SJSA1 (cell line): ENCODE measurements at regions not wholly inside any gene's neighbourhood (a gene's known extent, or its start where the extent isn't known, plus 50 kb on each side); places are given as distances from the start of the nearest gene placed in this dataset.

Experiments used
- DNase-seq, 2 experiments: peaks; one replicate each; pipeline ENCODE4 v3.0.0-alpha.2; 2015 to 2020; ENCODE audit warnings: low spot score in 2 of 2, low read depth in 1 of 2
- H3K27ac ChIP-seq: fragments of 250-450 bp; sonication (Bioruptor Pico); 2 replicates; pipeline ENCODE4 v1.5.1; 2020; ENCODE audit warnings: mild to moderate bottlenecking, moderate library complexity
- H3K27me3 ChIP-seq: fragments of 250-450 bp; sonication (Bioruptor Pico); replicated peaks from 2 replicates; pipeline ENCODE4 v1.5.1; 2020; ENCODE audit warnings: mild to moderate bottlenecking, moderate library complexity
- H3K36me3 ChIP-seq: fragments of 250-450 bp; sonication (Bioruptor Pico); 2 replicates; pipeline ENCODE4 v1.5.1; 2020; ENCODE audit warnings: mild to moderate bottlenecking
- H3K4me1 ChIP-seq: fragments of 250-450 bp; sonication (Bioruptor Pico); replicated peaks from 2 replicates; pipeline ENCODE4 v1.6.1; 2021; ENCODE audit warnings: mild to moderate bottlenecking
- H3K4me3 ChIP-seq: fragments of 250-450 bp; sonication (Bioruptor Pico); 2 replicates; pipeline ENCODE4 v1.5.1; 2020; ENCODE audit warnings: mild to moderate bottlenecking
- H3K9me3 ChIP-seq: fragments of 250-450 bp; sonication (Bioruptor Pico); replicated peaks from 2 replicates; pipeline ENCODE4 v1.5.1; 2020; ENCODE audit warnings: mild to moderate bottlenecking

- Histone ChIP-seq H3K9me3 (no peaks in the 10 kb centered on the region), H3K4me1 (no peaks in the 10 kb centered on the region), H3K4me3 (no peak overlapping the region), H3K27ac (no peak overlapping the region), H3K36me3 (no peaks in the 10 kb centered on the region), H3K27me3 (no peaks in the 10 kb centered on the region)
- DNase-seq = peak in 1 of 2 experiments; percentile 38
These were observed 217.0 kb upstream of the IPO5 start for GRCh38 chr13:97736436-97736835.

GRCh38 chr13:97742084-97742483 is 211.4 kb upstream of the IPO5 start:
- no peak overlapping the region for H3K4me3 ChIP-seq
- no peak overlapping the region for H3K27ac ChIP-seq
- no peaks in the 10 kb centered on the region for H3K36me3 ChIP-seq
- DNase-seq = no peak
- no peaks in the 10 kb centered on the region for H3K4me1 ChIP-seq
- H3K27me3 ChIP-seq = no peaks in the 10 kb centered on the region
- peaks cover 7% of the 10 kb centered on the region; the same call in 1 of the 2 replicates for H3K9me3 ChIP-seq

GRCh38 chr13:97743938-97744337 is 209.5 kb upstream of the IPO5 start:
- Histone ChIP-seq H3K36me3 (no peaks in the 10 kb centered on the region), H3K4me1 (no peaks in the 10 kb centered on the region), H3K27ac (no peak overlapping the region), H3K4me3 (no peak overlapping the region), H3K9me3 (peaks cover 12% of the 10 kb centered on the region; the same call in 1 of the 2 replicates), H3K27me3 (no peaks in the 10 kb centered on the region)
- DNase-seq = no peak

GRCh38 chr13:97746649-97747048 is 206.8 kb upstream of the IPO5 start:
- no peak overlapping the region for H3K4me3 ChIP-seq
- H3K36me3 ChIP-seq = no peaks in the 10 kb centered on the region
- no peaks in the 10 kb centered on the region for H3K4me1 ChIP-seq
- DNase-seq = no peak
- peaks cover 17% of the 10 kb centered on the region; the same call in 1 of the 2 replicates for H3K9me3 ChIP-seq
- H3K27ac ChIP-seq = no peak overlapping the region
- H3K27me3 ChIP-seq = no peaks in the 10 kb centered on the region

GRCh38 chr13:97749174-97749573 is 204.3 kb upstream of the IPO5 start:
- Histone ChIP-seq H3K4me1 (no peaks in the 10 kb centered on the region), H3K27ac (no peak overlapping the region), H3K36me3 (no peaks in the 10 kb centered on the region), H3K27me3 (no peaks in the 10 kb centered on the region), H3K9me3 (peaks cover 17% of the 10 kb centered on the region; the same call in 1 of the 2 replicates), H3K4me3 (no peak overlapping the region)
- DNase-seq = peak in 1 of 2 experiments; percentile 36

GRCh38 chr13:97751477-97751876 is 202.0 kb upstream of the IPO5 start:
- Histone ChIP-seq H3K27me3 (no peaks in the 10 kb centered on the region), H3K4me1 (no peaks in the 10 kb centered on the region), H3K9me3 (peaks cover 11% of the 10 kb centered on the region; the same call in 1 of the 2 replicates), H3K36me3 (no peaks in the 10 kb centered on the region), H3K27ac (no peak overlapping the region), H3K4me3 (no peak overlapping the region)
- no peak for DNase-seq

- no peak overlapping the region for H3K4me3 ChIP-seq
- H3K36me3 ChIP-seq = no peaks in the 10 kb centered on the region
- no peak overlapping the region for H3K27ac ChIP-seq
- no peaks in the 10 kb centered on the region for H3K27me3 ChIP-seq
- peak in 1 of 2 experiments; percentile 38 for DNase-seq
- no peaks in the 10 kb centered on the region for H3K4me1 ChIP-seq
- peaks cover 10% of the 10 kb centered on the region; the same call in 1 of the 2 replicates for H3K9me3 ChIP-seq
These were observed 200.4 kb upstream of the IPO5 start for GRCh38 chr13:97752961-97753668.

GRCh38 chr13:97753942-97754670 is 199.4 kb upstream of the IPO5 start:
- DNase-seq = no peak
- Histone ChIP-seq H3K27ac (no peak overlapping the region), H3K9me3 (peaks cover 5% of the 10 kb centered on the region; the same call in 1 of the 2 replicates), H3K27me3 (no peaks in the 10 kb centered on the region), H3K36me3 (no peaks in the 10 kb centered on the region), H3K4me1 (no peaks in the 10 kb centered on the region), H3K4me3 (no peak overlapping the region)

GRCh38 chr13:97757807-97758206 is 195.7 kb upstream of the IPO5 start:
- no peaks in the 10 kb centered on the region for H3K9me3 ChIP-seq
- no peak overlapping the region for H3K27ac ChIP-seq
- H3K36me3 ChIP-seq = no peaks in the 10 kb centered on the region
- H3K27me3 ChIP-seq = no peaks in the 10 kb centered on the region
- no peak overlapping the region for H3K4me3 ChIP-seq
- H3K4me1 ChIP-seq = no peaks in the 10 kb centered on the region
- no peak for DNase-seq

- DNase-seq = no peak
- H3K27me3 ChIP-seq = no peaks in the 10 kb centered on the region
- H3K9me3 ChIP-seq = 0 out of 2 replicates have a peak, but pooled peaks cover under 1% of the 10 kb centered on the region
- H3K4me1 ChIP-seq = no peaks in the 10 kb centered on the region
- H3K27ac ChIP-seq = no peak overlapping the region
- H3K36me3 ChIP-seq = no peaks in the 10 kb centered on the region
- no peak overlapping the region for H3K4me3 ChIP-seq
These were observed 195.2 kb upstream of the IPO5 start for GRCh38 chr13:97758317-97758716.

GRCh38 chr13:97761796-97762540 is 191.5 kb upstream of the IPO5 start:
- DNase-seq = no peak
- no peak overlapping the region for H3K4me3 ChIP-seq
- no peaks in the 10 kb centered on the region for H3K27me3 ChIP-seq
- H3K9me3 ChIP-seq = 0 out of 2 replicates have a peak, but pooled peaks cover 3% of the 10 kb centered on the region
- no peaks in the 10 kb centered on the region for H3K4me1 ChIP-seq
- H3K27ac ChIP-seq = no peak overlapping the region
- no peaks in the 10 kb centered on the region for H3K36me3 ChIP-seq

GRCh38 chr13:97766749-97767148 is 186.7 kb upstream of the IPO5 start:
- no peaks in the 10 kb centered on the region for H3K27me3 ChIP-seq
- peaks cover 12% of the 10 kb centered on the region; the same call in 1 of the 2 replicates for H3K9me3 ChIP-seq

GRCh38 chr13:97768134-97768533 is 185.3 kb upstream of the IPO5 start:
- H3K27me3 ChIP-seq = no peaks in the 10 kb centered on the region

More at GRCh38 chr13:97766749-97767148, 186.7 kb upstream of the IPO5 start:
- no peaks in the 10 kb centered on the region for H3K36me3 ChIP-seq
- H3K4me1 ChIP-seq = no peaks in the 10 kb centered on the region
- no peak overlapping the region for H3K27ac ChIP-seq
- no peak for DNase-seq
- H3K4me3 ChIP-seq = no peak overlapping the region

More at GRCh38 chr13:97768134-97768533, 185.3 kb upstream of the IPO5 start:
- no peak for DNase-seq
- H3K9me3 ChIP-seq = peaks cover 15% of the 10 kb centered on the region; the same call in 1 of the 2 replicates
- no peaks in the 10 kb centered on the region for H3K36me3 ChIP-seq
- no peaks in the 10 kb centered on the region for H3K4me1 ChIP-seq
- H3K4me3 ChIP-seq = no peak overlapping the region
- H3K27ac ChIP-seq = no peak overlapping the region
